Activated CD4-positive, alpha-beta T cell treated with anti-CD3 and anti-CD28 coated beads, Interleukin-2, Interleukin-4, amounts not matched to agents 100 ng/mL and 50 ng/mL, durations not matched to agents 16 hours and 8 hours (primary cell): ENCODE measurements at regions not wholly inside any gene's neighbourhood (a gene's known extent, or its start where the extent isn't known, plus 50 kb on each side); places are given as distances from the start of the nearest gene placed in this dataset.

Experiments used
- DNase-seq: peaks from one replicate; pipeline ENCODE4 v3.0.0-alpha.2; 2020; ENCODE audit warnings: low spot score

GRCh38 chr7:67764289-67764688 lies 767.7 kb downstream of the TYW1 start:
- no peak for DNase-seq

GRCh38 chr7:67765481-67766175 lies 769.0 kb downstream of the TYW1 start:
- DNase-seq: no peak

GRCh38 chr7:67766906-67767410 lies 770.3 kb downstream of the TYW1 start:
- no peak for DNase-seq

- DNase-seq: no peak
Observed at GRCh38 chr7:67771846-67772605, 775.4 kb downstream of the TYW1 start.

GRCh38 chr7:67773081-67773480 lies 776.4 kb downstream of the TYW1 start:
- DNase-seq: no peak

- no peak for DNase-seq
Observed at GRCh38 chr7:67777119-67777518, 780.5 kb downstream of the TYW1 start.

- DNase-seq: no peak
Observed at GRCh38 chr7:67781841-67782240, 785.2 kb downstream of the TYW1 start.

GRCh38 chr7:67786021-67786420 lies 789.4 kb downstream of the TYW1 start:
- no peak for DNase-seq

- DNase-seq: no peak
Observed at GRCh38 chr7:67788669-67789068, 792.0 kb downstream of the TYW1 start.

- DNase-seq: no peak
Observed at GRCh38 chr7:67791918-67792317, 795.3 kb downstream of the TYW1 start.

GRCh38 chr7:67794544-67794943 lies 797.9 kb downstream of the TYW1 start:
- no peak for DNase-seq

GRCh38 chr7:67803789-67804188 lies 807.2 kb downstream of the TYW1 start:
- DNase-seq: no peak

GRCh38 chr7:67805921-67806471 lies 809.4 kb downstream of the TYW1 start:
- no peak for DNase-seq

- no peak for DNase-seq
Observed at GRCh38 chr7:67807826-67808225, 811.2 kb downstream of the TYW1 start.

- DNase-seq: no peak
Observed at GRCh38 chr7:67809586-67809985, 813.0 kb downstream of the TYW1 start.

- DNase-seq: no peak
Observed at GRCh38 chr7:67813621-67814292, 817.1 kb downstream of the TYW1 start.

GRCh38 chr7:67817481-67817880 lies 820.8 kb downstream of the TYW1 start:
- DNase-seq: no peak

GRCh38 chr7:67821116-67821515 lies 824.5 kb downstream of the TYW1 start:
- no peak for DNase-seq

- no peak for DNase-seq
Observed at GRCh38 chr7:67823345-67823744, 826.7 kb downstream of the TYW1 start.

GRCh38 chr7:67825356-67825755 lies 828.7 kb downstream of the TYW1 start:
- no peak for DNase-seq

- no peak for DNase-seq
Observed at GRCh38 chr7:67841896-67842295, 845.3 kb downstream of the TYW1 start.

GRCh38 chr7:67842571-67842970 lies 845.9 kb downstream of the TYW1 start:
- no peak for DNase-seq
